ENCODE measurements at regions not wholly inside any gene's neighbourhood (a gene's known extent, or its start where the extent isn't known, plus 50 kb on each side); places are given as distances from the start of the nearest gene placed in this dataset.

DNA sequence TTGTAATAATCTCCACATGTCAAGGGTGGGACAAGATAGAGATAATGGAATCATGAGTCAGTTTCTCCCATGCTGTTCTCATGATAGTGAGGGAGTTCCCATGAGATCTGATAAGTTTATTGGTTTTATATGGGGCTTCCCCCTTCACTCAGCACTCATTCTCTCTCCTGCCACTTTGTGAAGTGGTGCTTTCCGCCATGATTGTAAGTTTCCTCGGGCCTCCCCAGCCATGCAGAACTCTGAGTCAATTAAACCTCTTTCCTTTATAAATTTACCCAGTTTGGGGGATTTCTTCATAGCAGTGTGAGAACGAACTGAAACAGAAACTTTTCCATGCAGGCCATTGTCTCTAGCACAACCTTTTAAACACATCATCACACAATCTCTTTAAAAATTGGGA, 221.5 kb upstream of the BRINP3 start:
- 80 to 90% methylated on average over 3 of the region's 3 CpGs for WGBS, 2 donors
- Histone ChIP-seq H3K27me3 (no peaks in the 10 kb centered on the region), H3K27ac (no peak overlapping the region), H3K4me1 (no peaks in the 10 kb centered on the region), H3K9me3 (no peaks in the 10 kb centered on the region), H3K4me3 (no peak overlapping the region), H3K36me3 (no peaks in the 10 kb centered on the region)
- intact Hi-C loops (cut with DNase I): no loop called here
- DNase-seq: no peak
- TF ChIP-seq POLR2A (IDR thresholded peaks at IDR 0.05) (no peak), POLR2AphosphoS5 (IDR thresholded peaks at IDR 0.05) (no peak), EP300 (IDR thresholded peaks at IDR 0.05) (no peak)
- TF ChIP-seq, protein P1, sequence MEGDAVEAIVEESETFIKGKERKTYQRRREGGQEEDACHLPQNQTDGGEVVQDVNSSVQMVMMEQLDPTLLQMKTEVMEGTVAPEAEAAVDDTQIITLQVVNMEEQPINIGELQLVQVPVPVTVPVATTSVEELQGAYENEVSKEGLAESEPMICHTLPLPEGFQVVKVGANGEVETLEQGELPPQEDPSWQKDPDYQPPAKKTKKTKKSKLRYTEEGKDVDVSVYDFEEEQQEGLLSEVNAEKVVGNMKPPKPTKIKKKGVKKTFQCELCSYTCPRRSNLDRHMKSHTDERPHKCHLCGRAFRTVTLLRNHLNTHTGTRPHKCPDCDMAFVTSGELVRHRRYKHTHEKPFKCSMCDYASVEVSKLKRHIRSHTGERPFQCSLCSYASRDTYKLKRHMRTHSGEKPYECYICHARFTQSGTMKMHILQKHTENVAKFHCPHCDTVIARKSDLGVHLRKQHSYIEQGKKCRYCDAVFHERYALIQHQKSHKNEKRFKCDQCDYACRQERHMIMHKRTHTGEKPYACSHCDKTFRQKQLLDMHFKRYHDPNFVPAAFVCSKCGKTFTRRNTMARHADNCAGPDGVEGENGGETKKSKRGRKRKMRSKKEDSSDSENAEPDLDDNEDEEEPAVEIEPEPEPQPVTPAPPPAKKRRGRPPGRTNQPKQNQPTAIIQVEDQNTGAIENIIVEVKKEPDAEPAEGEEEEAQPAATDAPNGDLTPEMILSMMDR (IDR thresholded peaks at IDR 0.05): no peak

DNA sequence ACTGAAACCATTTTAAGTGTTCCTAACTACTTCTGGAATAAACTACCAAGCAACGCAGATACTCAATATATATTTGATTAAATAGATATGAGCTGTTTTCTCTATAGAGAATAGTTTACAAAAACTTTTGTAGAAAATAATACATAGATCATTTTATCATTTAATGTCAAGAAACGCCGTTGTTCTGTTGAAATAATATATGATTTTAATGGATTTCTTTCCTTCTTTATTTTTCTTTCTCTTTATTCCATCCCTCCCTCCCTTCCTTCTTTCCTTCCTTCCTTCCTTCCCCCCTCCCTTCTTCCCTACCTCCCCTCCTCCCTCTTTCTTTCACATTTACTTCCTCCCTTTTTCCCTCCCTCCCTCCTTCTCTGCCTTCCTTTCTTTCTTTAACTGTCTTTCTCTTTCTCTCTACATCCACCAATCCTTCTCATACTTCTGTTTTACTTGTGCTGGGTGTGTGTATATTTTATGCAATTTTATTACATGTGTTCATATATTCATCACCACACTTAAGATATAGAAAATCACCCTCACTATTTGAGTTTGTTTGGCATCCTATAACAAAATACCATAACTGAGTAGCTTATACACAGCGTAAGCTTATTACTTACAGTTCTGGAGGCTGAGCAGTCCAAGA, 230.9 kb upstream of the BRINP3 start:
- intact Hi-C loops (cut with DNase I): no loop called here
- TF ChIP-seq POLR2A (IDR thresholded peaks at IDR 0.05) (no peak), POLR2AphosphoS5 (IDR thresholded peaks at IDR 0.05) (no peak), EP300 (IDR thresholded peaks at IDR 0.05) (no peak)
- TF ChIP-seq, protein P1 (IDR thresholded peaks at IDR 0.05): no peak
- H3K4me1 ChIP-seq: no peaks in the 10 kb centered on the region

DNA sequence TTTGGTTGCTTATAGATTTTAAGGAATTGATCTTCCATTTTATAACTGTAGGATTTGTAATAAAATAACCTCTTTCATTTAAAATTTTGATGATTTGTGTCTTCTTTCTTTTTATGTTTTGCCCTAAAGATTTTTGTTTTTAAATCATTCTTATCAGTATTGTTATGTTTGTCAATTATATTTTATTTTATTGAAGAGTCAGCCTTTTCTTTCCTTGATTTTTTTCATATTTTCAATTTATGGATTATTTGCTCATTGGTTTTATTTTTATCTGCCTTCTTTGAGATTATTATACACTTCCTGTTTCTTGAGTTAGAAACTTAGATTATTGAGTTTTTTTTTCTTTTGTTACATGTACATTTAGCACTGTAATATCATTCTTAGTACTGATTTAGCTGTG, 233.4 kb upstream of the BRINP3 start:
- H3K4me3 ChIP-seq: no peak overlapping the region
- no peak for TF ChIP-seq POLR2A (IDR thresholded peaks at IDR 0.05)
- intact Hi-C loops (cut with DNase I): no loop called here

More for the DNA sequence above, 230.9 kb upstream of the BRINP3 start:
- H3K27me3 ChIP-seq: no peaks in the 10 kb centered on the region
- DNase-seq: no peak
- H3K36me3 ChIP-seq: no peaks in the 10 kb centered on the region
- H3K4me3 ChIP-seq: no peak overlapping the region
- no peaks in the 10 kb centered on the region for H3K9me3 ChIP-seq
- 88 to 95% methylated on average over 4 of the region's 4 CpGs for WGBS, 2 donors
- H3K27ac ChIP-seq: no peak overlapping the region

DNA sequence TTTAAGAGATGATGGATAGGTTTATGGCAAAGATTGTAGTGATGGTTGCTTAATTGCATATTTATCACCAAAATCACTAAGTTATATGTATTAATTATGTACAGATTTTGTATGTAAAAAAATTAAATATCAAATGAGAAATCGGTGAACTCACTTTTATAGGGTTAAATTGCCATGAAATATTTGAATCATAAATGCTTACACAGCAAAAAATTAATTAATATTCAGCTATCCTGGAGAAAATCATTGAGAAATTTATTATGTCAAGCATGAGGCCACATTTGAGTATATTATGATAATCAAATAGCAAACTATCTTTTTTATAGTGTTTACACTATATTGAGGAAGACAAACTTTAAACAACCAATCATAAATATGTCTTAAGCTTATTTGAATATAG, 239.4 kb upstream of the BRINP3 start:
- H3K27me3 ChIP-seq: no peaks in the 10 kb centered on the region
- H3K4me1 ChIP-seq: no peaks in the 10 kb centered on the region
- H3K27ac ChIP-seq: no peak overlapping the region
- no peak for DNase-seq
- WGBS, 2 donors: 59 to 66% methylated on average over 1 of the region's 1 CpG
- no peak for TF ChIP-seq POLR2AphosphoS5 (IDR thresholded peaks at IDR 0.05)
- no peak for TF ChIP-seq POLR2A (IDR thresholded peaks at IDR 0.05)
- TF ChIP-seq, protein P1 (IDR thresholded peaks at IDR 0.05): no peak
- TF ChIP-seq EP300 (IDR thresholded peaks at IDR 0.05): no peak
- no peak overlapping the region for H3K4me3 ChIP-seq
- no peaks in the 10 kb centered on the region for H3K9me3 ChIP-seq
- H3K36me3 ChIP-seq: no peaks in the 10 kb centered on the region
- intact Hi-C loops (cut with DNase I): no loop called here

More for the DNA sequence above, 233.4 kb upstream of the BRINP3 start:
- no peaks in the 10 kb centered on the region for H3K36me3 ChIP-seq
- DNase-seq: no peak
- no peaks in the 10 kb centered on the region for H3K4me1 ChIP-seq
- H3K27me3 ChIP-seq: no peaks in the 10 kb centered on the region
- H3K27ac ChIP-seq: no peak overlapping the region
- no peaks in the 10 kb centered on the region for H3K9me3 ChIP-seq

- H3K4me3 ChIP-seq: no peak overlapping the region
- no peaks in the 10 kb centered on the region for H3K27me3 ChIP-seq
- whole genome bisulfite sequencing, 2 donors: 71 to 85% methylated on average over 7 of the region's 7 CpGs
- TF ChIP-seq POLR2A (IDR thresholded peaks at IDR 0.05): no peak
- TF ChIP-seq, protein P1 (IDR thresholded peaks at IDR 0.05): no peak
- no peak for TF ChIP-seq EP300 (IDR thresholded peaks at IDR 0.05)
- TF ChIP-seq POLR2AphosphoS5 (IDR thresholded peaks at IDR 0.05): no peak
- no peak for DNase-seq
- no peaks in the 10 kb centered on the region for H3K9me3 ChIP-seq
- intact Hi-C loops (cut with DNase I): no loop called here
- H3K36me3 ChIP-seq: no peaks in the 10 kb centered on the region
- H3K27ac ChIP-seq: no peak overlapping the region
- no peaks in the 10 kb centered on the region for H3K4me1 ChIP-seq
Measured at GRCh38 chr1:190736971-190737590, 259.4 kb upstream of the BRINP3 start.
